Activated CD4-positive, alpha-beta T cell treated with anti-CD3 and anti-CD28 coated beads, Interleukin-2, amount 50 U/mL, for 4 hours (primary cell): ENCODE measurements at regions not wholly inside any gene's neighbourhood (a gene's known extent, or its start where the extent isn't known, plus 50 kb on each side); places are given as distances from the start of the nearest gene placed in this dataset.

ENCODE experiments used
- DNase-seq, 2 experiments: peaks; one replicate each; pipeline ENCODE4 v3.0.0-alpha.2; 2020

GRCh38 chr5:89280103-89281037 is 397.4 kb upstream of the MEF2C start:
- DNase-seq, result no peak

GRCh38 chr5:89279391-89280036 is 396.5 kb upstream of the MEF2C start:
- DNase-seq, result no peak

GRCh38 chr5:89277816-89278215 is 394.8 kb upstream of the MEF2C start:
- DNase-seq, result no peak

- DNase-seq, result no peak
Observed at GRCh38 chr5:89276566-89277305, 393.8 kb upstream of the MEF2C start.

GRCh38 chr5:89275066-89275855 is 392.3 kb upstream of the MEF2C start:
- no peak for DNase-seq

GRCh38 chr5:89273289-89273688 is 390.3 kb upstream of the MEF2C start:
- DNase-seq, result no peak

GRCh38 chr5:89270901-89271300 is 387.9 kb upstream of the MEF2C start:
- DNase-seq, result no peak

GRCh38 chr5:89269721-89270120 is 386.7 kb upstream of the MEF2C start:
- no peak for DNase-seq

GRCh38 chr5:89268460-89268859 is 385.5 kb upstream of the MEF2C start:
- DNase-seq, result no peak

GRCh38 chr5:89267788-89268187 is 384.8 kb upstream of the MEF2C start:
- DNase-seq, result no peak

- no peak for DNase-seq
Observed at GRCh38 chr5:89265511-89266179, 382.7 kb upstream of the MEF2C start.

- DNase-seq, result no peak
Observed at GRCh38 chr5:89263846-89264245, 380.9 kb upstream of the MEF2C start.

- DNase-seq, result no peak
Observed at GRCh38 chr5:89262030-89262429, 379.0 kb upstream of the MEF2C start.

GRCh38 chr5:89260254-89260653 is 377.3 kb upstream of the MEF2C start:
- no peak for DNase-seq

GRCh38 chr5:89255845-89256463 is 373.0 kb upstream of the MEF2C start:
- no peak for DNase-seq

GRCh38 chr5:89253666-89254352 is 370.8 kb upstream of the MEF2C start:
- no peak for DNase-seq

- DNase-seq, result no peak
Observed at GRCh38 chr5:89246864-89247263, 363.9 kb upstream of the MEF2C start.

GRCh38 chr5:89246252-89246651 is 363.3 kb upstream of the MEF2C start:
- DNase-seq, result no peak

- DNase-seq, result no peak
Observed at GRCh38 chr5:89243611-89244010, 360.6 kb upstream of the MEF2C start.

- no peak for DNase-seq
Observed at GRCh38 chr5:89241186-89241585, 358.2 kb upstream of the MEF2C start.

- DNase-seq, result no peak
Observed at GRCh38 chr5:89236900-89237299, 353.9 kb upstream of the MEF2C start.
